Kidney capillary endothelial cell (primary cell): ENCODE measurements at regions not wholly inside any gene's neighbourhood (a gene's known extent, or its start where the extent isn't known, plus 50 kb on each side); places are given as distances from the start of the nearest gene placed in this dataset.

Experiments used
- DNase-seq: peaks from one replicate; pipeline ENCODE4 v3.0.0-alpha.2; 2018; ENCODE audit warnings: low spot score

GRCh38 chr2:167504695-167505094 is 616.4 kb downstream of the XIRP2 start:
- DNase-seq = no peak

GRCh38 chr2:167504061-167504460 is 615.8 kb downstream of the XIRP2 start:
- no peak for DNase-seq

- no peak for DNase-seq
Measured at GRCh38 chr2:167501618-167502017, 613.3 kb downstream of the XIRP2 start.

GRCh38 chr2:167493862-167494261 is 605.6 kb downstream of the XIRP2 start:
- DNase-seq = no peak

GRCh38 chr2:167492486-167492885 is 604.2 kb downstream of the XIRP2 start:
- DNase-seq = no peak

- DNase-seq = no peak
Measured at GRCh38 chr2:167491788-167492187, 603.5 kb downstream of the XIRP2 start.

- DNase-seq = no peak
Measured at GRCh38 chr2:167490455-167490854, 602.2 kb downstream of the XIRP2 start.

GRCh38 chr2:167489325-167489724 is 601.0 kb downstream of the XIRP2 start:
- DNase-seq = no peak

GRCh38 chr2:167487728-167488127 is 599.4 kb downstream of the XIRP2 start:
- no peak for DNase-seq

GRCh38 chr2:167484875-167485274 is 596.6 kb downstream of the XIRP2 start:
- DNase-seq = no peak

GRCh38 chr2:167480986-167481309 is 592.7 kb downstream of the XIRP2 start:
- no peak for DNase-seq

- no peak for DNase-seq
Measured at GRCh38 chr2:167480232-167480985, 592.1 kb downstream of the XIRP2 start.

- DNase-seq = no peak
Measured at GRCh38 chr2:167478196-167478595, 589.9 kb downstream of the XIRP2 start.

GRCh38 chr2:167475791-167476190 is 587.5 kb downstream of the XIRP2 start:
- DNase-seq = no peak

- no peak for DNase-seq
Measured at GRCh38 chr2:167471734-167472133, 583.5 kb downstream of the XIRP2 start.

- DNase-seq = no peak
Measured at GRCh38 chr2:167471332-167471731, 583.1 kb downstream of the XIRP2 start.

GRCh38 chr2:167462379-167462778 is 574.1 kb downstream of the XIRP2 start:
- DNase-seq = no peak

GRCh38 chr2:167454036-167454435 is 565.8 kb downstream of the XIRP2 start:
- DNase-seq = no peak

- no peak for DNase-seq
Measured at GRCh38 chr2:167451496-167452289, 563.4 kb downstream of the XIRP2 start.

GRCh38 chr2:167450364-167450763 is 562.1 kb downstream of the XIRP2 start:
- no peak for DNase-seq

GRCh38 chr2:167440382-167440781 is 552.1 kb downstream of the XIRP2 start:
- DNase-seq = no peak

- peak; percentile 69 for DNase-seq
Measured at GRCh38 chr2:167438206-167438605, 549.9 kb downstream of the XIRP2 start.

- DNase-seq = no peak
Measured at GRCh38 chr2:167431949-167432348, 543.7 kb downstream of the XIRP2 start.

- no peak for DNase-seq
Measured at GRCh38 chr2:167430447-167430846, 542.2 kb downstream of the XIRP2 start.
